CD4-positive, alpha-beta memory T cell (primary cell): ENCODE measurements at regions not wholly inside any gene's neighbourhood (a gene's known extent, or its start where the extent isn't known, plus 50 kb on each side); places are given as distances from the start of the nearest gene placed in this dataset.

Source experiments
- CTCF ChIA-PET: fragments of 350-600 bp; sonication (Branson Sonifier 250); formaldehyde crosslinking; loops from one replicate; lab custom pipeline; 2021; ENCODE audit warnings: inconsistent platforms; ENCODE audit not compliant: partially characterized antibody; lab: Charles Lee
- POLR2A ChIA-PET: fragments of 350-600 bp; sonication (Branson Sonifier 250); formaldehyde crosslinking; loops from one replicate; lab custom pipeline; 2021; ENCODE audit not compliant: partially characterized antibody; lab: Charles Lee
- DNase-seq, 5 donors: peaks; one replicate each; pipeline versions ENCODE4 v3.0.0 to v3.0.0-alpha.2; 2020 to 2022; ENCODE audit warnings: mixed read lengths in 1 of 5
- H3K27ac ChIP-seq: one replicate; pipeline ENCODE4 v1.7.0; 2013; ENCODE audit warnings: low read depth, low read length
- H3K27me3 ChIP-seq: 2 replicates; pipeline ENCODE4 v1.7.0; 2013; ENCODE audit warnings: mild to moderate bottlenecking, low read length, moderate library complexity; ENCODE audit not compliant: insufficient read depth
- H3K36me3 ChIP-seq: 2 replicates; pipeline ENCODE4 v1.7.0; 2013; ENCODE audit warnings: mild to moderate bottlenecking, low read length, moderate library complexity; ENCODE audit not compliant: insufficient read depth
- H3K4me1 ChIP-seq: 2 replicates; pipeline ENCODE4 v1.7.0; 2013; ENCODE audit warnings: mild to moderate bottlenecking, low read length, moderate library complexity; ENCODE audit not compliant: insufficient read depth
- H3K4me3 ChIP-seq, 2 donors: one replicate each; pipeline ENCODE4 v1.7.0; 2013; ENCODE audit warnings: low read length in 2 of 2, mild to moderate bottlenecking in 1 of 2
- H3K9me3 ChIP-seq, 2 donors: one replicate each; pipeline ENCODE4 v1.7.0; 2013; ENCODE audit warnings: low read length in 2 of 2, control low read depth in 1 of 2; ENCODE audit not compliant: control insufficient read depth in 1 of 2
- H3K27ac Mint-ChIP-seq, 7 donors: one replicate each; pipeline ENCODE4 v1.8.0; 2020 to 2021; ENCODE audit warnings: mixed read lengths in 7 of 7, mild to moderate bottlenecking in 6 of 7, inconsistent platforms in 3 of 7, moderate library complexity in 3 of 7
- H3K27me3 Mint-ChIP-seq, 2 donors: one replicate each; pipeline ENCODE4 v1.8.0; 2020 to 2021; ENCODE audit warnings: mixed read lengths in 2 of 2
- H3K36me3 Mint-ChIP-seq, 2 donors: one replicate each; pipeline ENCODE4 v1.8.0; 2020 to 2021; ENCODE audit warnings: mixed read lengths in 2 of 2, inconsistent platforms in 1 of 2, mild to moderate bottlenecking in 1 of 2
- H3K4me1 Mint-ChIP-seq, 4 donors: one replicate each; pipeline ENCODE4 v1.8.0; 2020 to 2021; ENCODE audit warnings: mixed read lengths in 4 of 4, mild to moderate bottlenecking in 1 of 4
- H3K4me3 Mint-ChIP-seq, 8 donors: one replicate each; pipeline ENCODE4 v1.8.0; 2020 to 2021; ENCODE audit warnings: mixed read lengths in 8 of 8, mild to moderate bottlenecking in 7 of 8, moderate library complexity in 6 of 8, inconsistent platforms in 3 of 8
- H3K9me3 Mint-ChIP-seq, 8 donors: one replicate each; pipeline ENCODE4 v1.8.0; 2020 to 2021; ENCODE audit warnings: mixed read lengths in 8 of 8, mild to moderate bottlenecking in 5 of 8, inconsistent platforms in 3 of 8, moderate library complexity in 1 of 8
- intact Hi-C: fragments of 100-400 bp; cut with micrococcal nuclease; formaldehyde crosslinking; loops from one replicate; pipeline ENCODE4 v1.15.1; 2023

DNA sequence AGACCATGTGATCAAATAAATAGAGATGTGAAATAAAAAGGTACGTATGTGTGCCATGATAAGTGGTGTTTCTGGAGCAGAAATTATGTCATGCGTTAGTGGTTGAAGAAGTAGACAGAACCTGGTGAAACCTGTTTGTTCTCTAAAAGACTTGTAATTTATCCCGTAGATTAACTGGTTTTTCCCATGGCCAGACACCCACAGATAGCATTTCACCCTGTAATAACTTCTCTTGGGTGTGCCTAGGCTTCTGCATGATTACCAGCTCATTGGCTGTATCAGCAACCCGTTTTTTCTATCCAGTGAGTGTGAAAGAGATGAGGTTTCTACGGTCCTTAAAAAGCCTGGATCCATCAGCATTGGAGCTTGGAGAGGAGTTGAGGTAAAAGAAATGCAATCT is 471.3 kb downstream of the NPIPA7 start:
- CTCF ChIA-PET: interaction anchor here (0.7 to 1.0 kb wide), 2 partner anchors 11 to 191 kb away, joined by 3 to 4 read pairs; no protein-coding TSS in a partner anchor
- Histone ChIP-seq H3K4me1 (no peaks in the 10 kb centered on the region), H3K9me3 (no peaks in the 10 kb centered on the region), H3K27me3 (no peaks in the 10 kb centered on the region), H3K27ac (no peak overlapping the region), H3K36me3 (no peaks in the 10 kb centered on the region), H3K4me3 (no peak overlapping the region)
- no peak for DNase-seq
- H3K27ac Mint-ChIP-seq: no peak overlapping the region
- no peaks in the 10 kb centered on the region for H3K4me1 Mint-ChIP-seq
- H3K36me3 Mint-ChIP-seq: no peaks in the 10 kb centered on the region
- no peak overlapping the region for H3K4me3 Mint-ChIP-seq
- peaks cover 0 to 14% (median 3%) of the 10 kb centered on the region in 8 donors for H3K9me3 Mint-ChIP-seq
- H3K27me3 Mint-ChIP-seq: peaks cover 8 to 24% of the 10 kb centered on the region in 2 donors
- intact Hi-C loops: no loop called here
- POLR2A ChIA-PET: no interaction called here

DNA sequence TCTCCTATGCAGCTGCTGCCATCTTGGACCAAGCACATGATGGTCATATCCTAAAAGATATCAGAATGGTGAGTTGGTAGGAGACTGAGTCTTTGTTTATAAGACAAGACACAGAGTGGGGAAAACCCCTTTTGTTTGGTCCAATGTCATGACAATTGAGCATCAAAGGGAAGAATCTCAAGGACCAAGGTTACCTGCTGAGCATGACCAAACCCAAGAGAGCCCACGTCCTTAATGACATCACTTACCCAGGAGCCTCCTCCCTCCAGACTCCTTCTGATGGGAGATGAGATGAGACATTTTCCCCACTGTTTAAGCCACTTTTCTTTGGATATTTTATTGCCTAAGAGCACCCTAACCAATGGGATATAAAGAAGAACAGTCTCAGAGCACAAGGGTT is 478.1 kb downstream of the NPIPA7 start:
- intact Hi-C loops: no loop called here
- Mint-ChIP-seq H3K4me3 (no peak overlapping the region), H3K27me3 (peaks cover 2 to 38% of the 10 kb centered on the region in 2 donors), H3K36me3 (no peaks in the 10 kb centered on the region), H3K4me1 (no peaks in the 10 kb centered on the region), H3K27ac (no peak overlapping the region), H3K9me3 (no peaks in the 10 kb centered on the region)
- CTCF ChIA-PET: interaction anchor here (0.6 kb wide), 1 partner anchor 330 kb away, joined by 4 read pairs; no protein-coding TSS in a partner anchor
- POLR2A ChIA-PET: no interaction called here
- H3K9me3 ChIP-seq: no peaks in the 10 kb centered on the region
- no peaks in the 10 kb centered on the region for H3K36me3 ChIP-seq
- H3K4me1 ChIP-seq: no peaks in the 10 kb centered on the region
- H3K27ac ChIP-seq: no peak overlapping the region
- H3K27me3 ChIP-seq: no peaks in the 10 kb centered on the region
- no peak overlapping the region for H3K4me3 ChIP-seq
- DNase-seq: no peak

- H3K4me1 Mint-ChIP-seq: no peaks in the 10 kb centered on the region
- H3K27me3 Mint-ChIP-seq: peaks cover 2 to 34% of the 10 kb centered on the region in 2 donors
- H3K27ac Mint-ChIP-seq: peak overlapping the region in 1 of 7 donors; percentile 70
- H3K36me3 ChIP-seq: no peaks in the 10 kb centered on the region
- no peaks in the 10 kb centered on the region for H3K27me3 ChIP-seq
- no peaks in the 10 kb centered on the region for H3K9me3 ChIP-seq
- no peak overlapping the region for H3K27ac ChIP-seq
- intact Hi-C loops: no loop called here
- no peak overlapping the region for H3K4me3 Mint-ChIP-seq
- no peak for DNase-seq
- no peak overlapping the region for H3K4me3 ChIP-seq
- CTCF ChIA-PET: interaction anchor here (0.9 kb wide), 1 partner anchor 722 kb away, joined by 4 read pairs; no protein-coding TSS in a partner anchor
- no peaks in the 10 kb centered on the region for H3K4me1 ChIP-seq
- H3K9me3 Mint-ChIP-seq: no peaks in the 10 kb centered on the region
- no peaks in the 10 kb centered on the region for H3K36me3 Mint-ChIP-seq
- POLR2A ChIA-PET: no interaction called here
Observed at GRCh38 chr16:16857603-16858283, 478.8 kb downstream of the NPIPA7 start.

- H3K4me1 Mint-ChIP-seq: no peaks in the 10 kb centered on the region
- POLR2A ChIA-PET: no interaction called here
- CTCF ChIA-PET: interaction anchor here (0.7 to 3.9 kb wide), 11 partner anchors 10 to 717 kb away, joined by 3 to 28 read pairs (median 4); no protein-coding TSS in a partner anchor
- peak; percentile 41 to 50 (median 45) for DNase-seq
- peaks cover 2 to 15% of the 10 kb centered on the region in 2 donors for H3K27me3 Mint-ChIP-seq
- no peaks in the 10 kb centered on the region for H3K9me3 ChIP-seq
- no peaks in the 10 kb centered on the region for H3K9me3 Mint-ChIP-seq
- no peaks in the 10 kb centered on the region for H3K36me3 Mint-ChIP-seq
- no peak overlapping the region for H3K27ac ChIP-seq
- H3K4me3 ChIP-seq: no peak overlapping the region
- no peaks in the 10 kb centered on the region for H3K36me3 ChIP-seq
- intact Hi-C loops: loop anchor here (1.0 to 5.0 kb wide), 2 partner anchors 611 to 718 kb away; partner anchors contain the start of gene XYLT1
- H3K4me1 ChIP-seq: no peaks in the 10 kb centered on the region
- H3K27me3 ChIP-seq: no peaks in the 10 kb centered on the region
- no peak overlapping the region for H3K4me3 Mint-ChIP-seq
- H3K27ac Mint-ChIP-seq: no peak overlapping the region
Observed at GRCh38 chr16:16861546-16861945, 482.6 kb downstream of the NPIPA7 start.

DNA sequence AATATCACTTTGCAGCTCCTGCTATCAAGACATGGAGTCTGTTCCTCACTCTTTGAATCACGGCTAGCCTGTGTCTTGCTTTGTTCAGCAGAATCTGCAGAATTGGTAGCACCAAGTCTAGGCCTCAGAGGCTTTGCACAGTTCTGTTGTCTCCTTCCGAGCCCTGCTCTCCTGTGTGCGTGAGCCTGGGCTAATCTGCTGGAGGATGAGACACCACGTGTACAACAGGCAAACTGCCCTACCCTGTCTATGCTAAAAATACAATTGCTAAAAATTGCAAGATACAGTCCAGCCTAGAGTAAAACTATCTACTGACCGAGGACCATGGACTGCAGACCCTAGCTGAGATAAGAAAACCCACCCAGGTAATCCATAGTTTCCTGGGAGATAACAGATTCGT is 484.7 kb downstream of the NPIPA7 start:
- Histone ChIP-seq H3K9me3 (no peaks in the 10 kb centered on the region), H3K36me3 (no peaks in the 10 kb centered on the region), H3K27me3 (no peaks in the 10 kb centered on the region), H3K4me3 (no peak overlapping the region), H3K4me1 (no peaks in the 10 kb centered on the region), H3K27ac (no peak overlapping the region)
- no peak for DNase-seq
- intact Hi-C loops: loop anchor here (5.0 kb wide), 1 partner anchor 609 kb away; the partner anchor contains the start of gene XYLT1
- ChIA-PET POLR2A (no interaction called here), CTCF (interaction anchor here (0.7 to 2.2 kb wide), 3 partner anchors 13 to 714 kb away, joined by 4 to 7 read pairs (median 4); no protein-coding TSS in a partner anchor)
- Mint-ChIP-seq H3K4me1 (no peaks in the 10 kb centered on the region), H3K4me3 (no peak overlapping the region), H3K9me3 (no peaks in the 10 kb centered on the region), H3K27ac (no peak overlapping the region), H3K27me3 (peaks cover 0 to 7% of the 10 kb centered on the region in 2 donors), H3K36me3 (no peaks in the 10 kb centered on the region)

GRCh38 chr16:16864536-16864935 is 485.6 kb downstream of the NPIPA7 start:
- Mint-ChIP-seq H3K27me3 (peaks cover 0 to 5% of the 10 kb centered on the region in 2 donors), H3K9me3 (no peaks in the 10 kb centered on the region), H3K4me1 (no peaks in the 10 kb centered on the region), H3K36me3 (no peaks in the 10 kb centered on the region), H3K4me3 (no peak overlapping the region), H3K27ac (no peak overlapping the region)
- no peaks in the 10 kb centered on the region for H3K9me3 ChIP-seq
- no peaks in the 10 kb centered on the region for H3K4me1 ChIP-seq
- no peak for DNase-seq
- intact Hi-C loops: loop anchor here (5.0 kb wide), 1 partner anchor 608 kb away; the partner anchor contains the start of gene XYLT1
- no peak overlapping the region for H3K4me3 ChIP-seq
- ChIA-PET CTCF (interaction anchor here (0.7 to 1.0 kb wide), 3 partner anchors 330 to 714 kb away, joined by 3 to 4 read pairs (median 3); no protein-coding TSS in a partner anchor), POLR2A (no interaction called here)
- H3K27ac ChIP-seq: no peak overlapping the region
- no peaks in the 10 kb centered on the region for H3K36me3 ChIP-seq
- no peaks in the 10 kb centered on the region for H3K27me3 ChIP-seq

- H3K27ac Mint-ChIP-seq: no peak overlapping the region
Observed at GRCh38 chr16:16865374-16865773, 486.4 kb downstream of the NPIPA7 start.

More at GRCh38 chr16:16865374-16865773, 486.4 kb downstream of the NPIPA7 start:
- DNase-seq: no peak
- Histone ChIP-seq H3K9me3 (no peaks in the 10 kb centered on the region), H3K36me3 (no peaks in the 10 kb centered on the region), H3K4me3 (no peak overlapping the region), H3K27me3 (no peaks in the 10 kb centered on the region), H3K4me1 (no peaks in the 10 kb centered on the region), H3K27ac (no peak overlapping the region)
- Mint-ChIP-seq H3K4me1 (no peaks in the 10 kb centered on the region), H3K4me3 (no peak overlapping the region), H3K36me3 (no peaks in the 10 kb centered on the region), H3K9me3 (no peaks in the 10 kb centered on the region), H3K27me3 (peaks cover 0 to 6% of the 10 kb centered on the region in 2 donors)
- intact Hi-C loops: no loop called here
- CTCF ChIA-PET: interaction anchor here (1.0 to 1.1 kb wide), 2 partner anchors 329 to 713 kb away, joined by 3 read pairs; no protein-coding TSS in a partner anchor
- POLR2A ChIA-PET: no interaction called here
